NCI-H524 (cell line): ENCODE measurements at regions not wholly inside any gene's neighbourhood (a gene's known extent, or its start where the extent isn't known, plus 50 kb on each side); places are given as distances from the start of the nearest gene placed in this dataset.
"Not testable (repeated sequence)": the region's sequence is repeated elsewhere in the genome, so short reads cannot be mapped to it uniquely, and the experiment has no call there.

ENCODE experiments used
- DNase-seq, 2 experiments: peaks; one replicate each; lab custom pipeline; 2025; lab: John Stamatoyannopoulos, UW

DNA sequence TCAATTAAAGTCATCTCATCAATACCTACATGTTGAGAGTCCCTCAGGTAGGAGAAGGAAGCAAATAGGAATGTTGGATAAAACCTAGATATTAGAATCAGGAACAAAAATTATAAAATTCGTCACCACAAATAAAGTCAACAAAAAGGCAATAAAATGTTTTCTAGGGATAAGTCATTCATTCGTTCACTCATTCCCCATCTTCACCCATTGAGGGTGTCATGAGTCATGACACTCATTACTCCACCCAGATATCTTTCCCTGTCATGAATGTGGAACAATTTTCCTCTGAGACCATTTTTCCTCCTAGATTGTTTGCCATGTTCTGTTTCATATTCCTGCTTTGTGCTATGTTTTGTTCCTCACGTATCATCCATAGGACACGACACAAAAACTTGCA is 50.9 kb upstream of the OLIG3 start:
- DNase-seq = no peak

DNA sequence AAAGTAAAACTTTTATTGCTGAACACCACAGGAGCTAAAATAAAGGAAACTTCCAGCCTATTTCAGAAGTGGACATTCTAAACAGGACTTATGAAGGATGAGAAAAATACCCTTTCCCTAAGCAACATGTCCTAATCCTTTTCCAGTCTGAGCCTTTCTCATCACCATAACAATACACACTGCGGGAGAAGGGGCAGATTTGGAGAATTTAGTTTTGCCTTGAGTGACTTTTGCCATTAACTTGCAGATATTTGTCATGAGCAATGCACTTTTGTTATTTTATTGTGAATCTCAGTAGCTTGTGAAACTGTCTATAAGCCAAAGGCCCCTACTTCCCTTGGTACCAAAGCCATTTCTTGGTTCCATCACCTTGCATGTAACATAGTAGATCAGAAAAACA is 53.0 kb upstream of the OLIG3 start:
- no peak for DNase-seq

DNA sequence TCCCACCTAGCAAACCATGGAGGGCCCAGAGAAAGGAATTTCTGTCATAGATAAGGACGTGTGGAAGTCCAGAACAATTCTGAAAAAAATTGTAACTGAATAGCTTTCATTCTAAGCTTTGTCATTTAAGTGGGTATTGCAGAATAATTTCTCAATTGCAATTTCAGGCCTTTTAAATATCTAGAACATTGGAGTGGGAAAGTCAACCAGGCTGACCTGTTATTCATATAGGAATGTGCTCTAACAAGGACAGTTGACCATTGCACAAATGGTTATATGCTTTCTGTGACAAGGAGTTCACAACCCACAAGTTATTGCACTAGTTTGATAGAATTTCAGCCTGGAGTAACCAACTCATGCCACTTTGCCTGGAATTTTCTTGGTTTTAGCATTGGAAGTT is 53.4 kb upstream of the OLIG3 start:
- no peak for DNase-seq

DNA sequence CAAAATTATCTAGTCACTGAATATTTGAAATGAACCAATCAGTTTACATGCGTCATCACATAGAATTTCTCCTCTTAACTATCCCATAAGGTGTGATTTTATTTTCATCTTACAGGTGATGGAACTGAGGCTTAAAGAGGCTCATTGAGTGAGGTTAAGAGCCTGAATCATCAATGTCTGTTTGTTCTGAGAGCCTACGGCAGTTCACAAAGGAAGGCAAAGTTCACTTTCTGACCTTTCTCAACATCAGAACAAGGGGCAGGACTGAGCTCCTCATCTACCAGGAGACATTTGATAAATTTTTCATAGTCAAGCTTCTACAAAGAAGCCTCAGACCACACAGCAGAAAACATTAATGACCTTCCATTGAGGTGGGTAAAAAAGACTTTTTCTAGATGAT is 54.9 kb upstream of the OLIG3 start:
- DNase-seq = no peak

DNA sequence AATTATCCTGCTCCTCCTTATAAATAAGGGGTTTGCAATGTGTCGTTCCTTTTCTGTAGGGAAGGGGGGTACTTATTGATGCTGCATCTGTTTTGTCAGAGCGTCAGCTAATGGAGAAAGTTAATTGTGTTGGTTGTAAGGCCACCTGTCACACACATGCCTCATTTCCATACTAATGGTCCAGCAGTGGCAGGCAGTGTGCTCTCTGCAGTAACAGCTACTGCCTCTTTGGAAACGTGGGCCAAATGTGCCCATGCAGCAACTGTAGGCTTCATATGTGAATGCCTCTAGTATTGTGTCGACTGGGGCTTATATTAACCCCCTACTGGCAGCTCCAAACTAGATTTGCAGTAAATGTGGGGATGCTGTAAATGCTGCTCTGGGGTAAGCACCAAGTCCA is 56.3 kb upstream of the OLIG3 start:
- peak; percentile 95 to 98 for DNase-seq

DNA sequence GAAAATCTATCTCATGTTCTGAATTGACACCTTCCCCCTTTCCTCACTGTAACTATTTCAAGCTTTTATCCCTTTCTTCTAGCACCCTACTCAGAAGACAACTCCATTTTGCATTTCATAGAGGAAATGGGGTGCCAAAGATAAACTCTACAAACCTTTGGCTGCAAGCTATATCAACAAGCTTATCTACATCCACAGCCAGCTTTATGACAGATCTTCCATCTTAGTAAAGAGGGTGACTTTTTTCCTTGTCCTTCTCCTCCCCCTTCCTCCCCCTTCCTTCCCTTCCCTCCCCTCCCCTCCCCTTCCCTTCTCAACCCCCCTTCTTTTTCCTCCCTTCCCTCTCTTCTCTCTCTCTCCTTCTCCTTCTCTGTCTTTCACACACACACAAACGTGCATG is 58.0 kb upstream of the OLIG3 start:
- no peak for DNase-seq

DNA sequence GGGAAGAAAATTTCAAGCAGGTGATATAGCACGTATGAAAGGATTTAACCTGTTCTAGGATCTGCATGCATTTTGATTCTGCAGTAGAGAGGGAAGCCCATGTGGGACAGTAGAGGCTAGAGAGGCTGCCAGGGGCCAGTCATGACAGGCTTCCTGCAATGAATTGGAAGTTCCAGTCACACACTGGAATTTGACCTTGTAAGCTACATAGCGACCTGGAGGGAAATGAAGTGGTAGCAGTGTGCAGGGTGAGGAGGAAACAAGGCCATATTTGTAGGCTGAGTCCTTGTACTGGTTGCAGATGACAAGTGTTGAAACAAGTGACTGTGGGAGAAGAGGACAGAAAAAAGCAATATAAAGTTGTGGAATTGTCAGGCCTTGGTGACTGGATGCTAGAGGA is 58.6 kb upstream of the OLIG3 start:
- no peak for DNase-seq

DNA sequence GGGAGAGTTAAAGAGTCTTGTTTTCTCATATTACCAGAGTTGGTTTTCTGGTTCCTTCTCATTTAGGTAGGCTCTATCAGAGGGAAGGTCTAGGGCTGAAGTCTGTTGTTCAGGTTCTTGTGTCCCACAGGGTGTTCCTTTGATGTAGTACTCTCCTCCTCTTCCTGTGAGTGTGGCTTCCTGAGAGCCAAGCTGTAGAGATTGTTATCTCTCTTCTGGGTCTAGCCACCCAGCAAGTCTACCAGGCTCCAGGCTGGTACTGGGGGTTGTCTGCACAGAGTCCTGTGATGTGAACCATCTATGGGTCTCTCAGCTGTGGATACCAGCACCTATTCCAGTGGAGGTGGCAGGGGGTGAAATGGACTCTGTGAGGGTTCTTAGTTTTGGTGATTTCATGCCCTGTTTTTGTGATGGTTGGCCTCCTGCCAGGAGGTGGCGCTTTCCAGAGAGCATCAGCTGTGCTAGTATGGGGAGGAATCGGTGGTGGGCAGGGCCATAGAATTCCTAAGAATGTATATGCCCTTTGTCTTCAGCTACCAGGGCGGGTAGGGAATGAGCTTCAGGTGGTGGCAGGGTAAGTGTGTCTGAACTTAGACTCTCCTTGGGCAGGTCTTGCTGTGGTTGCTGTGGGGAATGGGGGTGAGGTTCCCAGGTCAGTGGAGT is 65.5 kb upstream of the OLIG3 start:
- not testable (repeated sequence) for DNase-seq

DNA sequence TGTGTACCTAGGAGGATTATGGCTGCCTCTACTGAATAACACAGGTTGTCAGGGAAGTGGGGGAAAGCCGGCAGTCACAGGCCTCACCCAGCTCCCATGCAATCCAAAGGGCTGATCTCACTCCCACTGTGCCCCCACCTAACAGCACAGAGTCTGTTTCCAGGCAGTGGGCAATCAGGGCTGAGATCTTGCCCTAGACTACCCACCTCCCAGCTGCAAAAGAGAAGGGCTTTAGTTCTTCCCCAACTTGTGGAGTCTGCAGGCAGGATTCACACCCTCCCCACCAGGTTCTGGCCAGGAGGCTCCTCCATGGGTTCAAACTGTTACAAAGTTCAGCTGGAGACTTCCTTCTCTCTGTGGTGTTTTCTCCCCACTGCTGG is 66.0 kb upstream of the OLIG3 start:
- DNase-seq = no peak

DNA sequence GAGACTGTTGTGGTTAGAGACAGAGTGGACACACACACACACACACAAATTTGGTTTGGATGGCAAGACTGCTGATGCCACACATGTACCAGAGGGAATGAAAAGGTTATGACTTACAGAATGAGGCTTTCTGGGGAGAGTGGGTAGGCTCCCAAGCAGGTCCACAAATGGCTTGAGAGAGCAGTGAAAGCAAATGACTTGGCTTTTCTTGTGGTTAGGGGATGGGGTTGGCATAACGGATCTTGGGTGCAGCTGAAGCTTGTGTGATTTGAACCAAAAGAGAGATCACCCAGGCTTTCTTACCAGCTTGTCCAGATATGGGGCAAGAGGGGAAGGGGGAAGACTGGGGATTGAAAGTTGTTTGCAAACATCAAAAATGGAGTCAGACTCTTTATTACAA is 73.9 kb upstream of the OLIG3 start:
- DNase-seq = no peak

DNA sequence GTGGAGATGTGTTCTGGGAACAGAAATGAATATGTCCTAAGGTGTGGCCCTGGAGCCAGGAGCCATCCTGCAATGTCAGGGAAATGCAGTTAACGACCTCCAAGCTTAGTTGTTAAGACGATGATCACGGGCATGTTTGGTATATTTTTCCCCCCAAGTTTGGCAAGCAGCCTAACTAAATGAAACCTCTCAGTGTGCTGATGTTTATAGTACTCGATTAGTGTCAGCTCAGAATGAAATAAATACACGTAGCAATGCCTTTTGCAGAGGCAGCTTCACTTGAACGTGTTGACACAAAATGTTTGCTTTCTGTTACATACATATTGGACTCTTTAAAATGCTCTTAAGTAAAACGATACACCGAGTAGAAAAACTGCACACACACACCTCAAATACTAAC is 76.2 kb upstream of the OLIG3 start:
- DNase-seq = no peak

DNA sequence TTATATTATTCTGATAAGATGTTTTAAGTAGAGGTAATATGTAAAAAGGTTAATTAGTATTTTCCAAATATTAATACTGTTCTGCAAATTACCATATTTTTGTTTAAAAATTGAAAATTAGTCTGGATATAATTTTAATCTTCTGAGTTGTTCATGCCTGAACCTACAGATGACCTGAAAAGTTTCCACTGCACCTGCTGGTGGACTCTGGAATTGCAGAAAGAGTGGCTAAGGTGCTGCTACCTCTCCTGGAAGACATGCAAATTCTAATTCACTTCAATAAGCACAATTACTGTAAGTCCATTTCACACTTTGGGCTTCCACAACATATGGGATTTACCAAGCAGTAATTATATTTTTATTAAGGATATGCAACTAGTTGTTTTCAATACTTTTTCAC is 77.7 kb upstream of the OLIG3 start:
- DNase-seq = peak; percentile 10 to 49

DNA sequence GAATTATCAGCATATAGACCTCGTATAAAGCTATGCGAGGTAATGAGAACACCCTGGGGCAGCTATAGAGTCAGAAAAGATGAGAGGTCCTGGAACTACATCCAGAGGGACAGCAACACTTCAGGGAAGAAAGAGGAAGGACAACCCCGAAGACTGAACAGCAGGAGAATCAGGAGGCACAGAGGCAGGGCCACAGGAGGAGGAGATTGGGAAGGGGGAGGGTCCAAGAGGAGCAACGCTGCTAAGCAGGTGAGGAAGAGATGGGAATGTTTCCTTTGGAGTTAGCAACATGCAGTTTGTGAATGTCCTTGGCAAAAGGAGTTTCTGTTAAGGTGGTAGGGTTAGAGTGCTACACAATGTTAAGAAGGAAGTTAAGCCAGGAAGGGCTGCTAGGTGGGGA is 79.5 kb upstream of the OLIG3 start:
- DNase-seq = no peak

DNA sequence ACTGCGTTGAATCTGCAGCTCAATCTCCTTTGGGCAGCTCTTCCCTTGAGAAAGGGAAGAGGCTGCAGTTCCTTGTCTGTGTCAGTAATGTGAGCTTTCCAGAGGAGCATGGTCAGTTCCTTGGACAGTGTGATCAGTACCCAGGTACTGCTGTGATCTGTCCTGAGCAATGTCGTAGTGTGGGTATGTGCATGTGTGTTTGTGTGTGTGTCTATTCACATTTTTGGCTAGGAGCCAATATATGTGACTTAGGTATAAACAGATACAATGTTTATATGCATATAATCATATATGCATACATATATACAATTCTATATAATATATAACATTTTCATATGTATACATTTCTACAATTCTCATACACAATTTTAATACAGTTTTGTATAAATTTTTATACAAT is 85.4 kb upstream of the OLIG3 start:
- no peak for DNase-seq

DNA sequence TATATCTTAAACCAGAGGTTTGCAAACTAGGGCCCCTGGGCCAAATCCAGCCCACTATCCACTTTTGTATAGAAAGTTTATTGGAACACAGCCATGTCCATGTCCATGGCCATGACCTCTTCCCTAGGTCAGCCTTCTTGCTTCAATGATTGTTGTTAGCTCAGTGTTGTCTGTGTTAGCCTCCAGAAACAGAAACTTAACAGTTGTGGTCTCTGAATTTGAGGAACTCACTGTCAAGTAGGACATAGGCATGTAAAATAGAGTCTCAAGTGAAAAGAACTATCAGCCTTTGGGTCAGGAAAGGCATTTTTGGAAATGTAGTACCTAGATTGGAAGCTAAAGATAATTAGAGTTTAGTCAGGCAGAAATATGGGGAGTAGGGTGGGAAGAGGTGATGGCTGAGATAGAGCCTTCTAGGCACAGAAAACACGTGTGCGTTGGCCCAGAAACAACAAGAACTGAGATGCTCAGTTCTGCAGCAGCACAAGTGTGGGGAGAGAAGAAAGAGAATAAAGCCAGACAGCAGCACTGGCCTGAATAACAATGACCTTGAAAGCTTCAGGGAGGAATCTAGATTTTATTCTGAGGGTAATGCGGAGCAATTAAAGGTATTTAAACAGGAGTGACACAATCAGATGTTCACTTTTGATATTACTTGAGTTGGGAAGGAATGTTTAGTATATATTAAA is 87.0 kb upstream of the OLIG3 start:
- DNase-seq = no peak

DNA sequence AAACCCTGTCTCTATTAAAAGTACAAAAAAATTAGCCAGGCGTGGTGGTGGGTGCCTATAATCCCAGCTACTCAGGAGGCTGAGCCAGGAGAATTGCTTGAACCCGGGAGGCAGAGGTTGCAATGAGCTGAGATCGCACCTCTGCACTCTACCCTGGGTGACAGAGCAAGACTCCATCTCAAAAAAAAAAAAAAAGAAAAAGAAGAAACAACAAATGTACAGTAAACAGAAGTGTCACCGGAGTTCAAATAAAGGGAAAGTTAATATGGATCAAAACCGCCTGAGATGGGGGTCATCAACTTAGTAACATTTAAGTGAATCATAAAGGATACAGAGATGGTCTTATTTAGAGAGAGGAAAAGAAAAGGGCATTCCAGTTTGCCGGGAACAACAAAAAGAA is 89.3 kb upstream of the OLIG3 start:
- DNase-seq = not testable (repeated sequence)

DNA sequence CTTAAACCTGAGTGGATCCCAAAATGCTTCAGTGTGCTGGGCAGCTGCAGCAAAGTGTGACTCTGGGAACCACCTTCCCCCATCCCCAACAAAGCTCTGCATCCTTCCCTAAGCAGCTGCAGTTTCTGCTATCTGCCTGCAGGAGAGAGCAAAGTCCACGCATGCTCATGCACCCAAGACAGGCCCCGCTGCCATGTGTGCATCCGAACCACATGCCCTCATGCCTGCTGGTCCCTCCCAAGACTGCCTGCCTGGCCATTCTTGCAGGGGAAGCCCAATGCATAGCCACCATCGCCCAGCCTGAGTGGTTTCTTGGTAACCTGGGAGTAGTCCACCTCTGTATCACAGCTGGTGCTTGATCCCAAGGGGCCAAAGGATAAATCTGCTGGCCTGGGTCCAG is 94.3 kb upstream of the OLIG3 start:
- no peak for DNase-seq

DNA sequence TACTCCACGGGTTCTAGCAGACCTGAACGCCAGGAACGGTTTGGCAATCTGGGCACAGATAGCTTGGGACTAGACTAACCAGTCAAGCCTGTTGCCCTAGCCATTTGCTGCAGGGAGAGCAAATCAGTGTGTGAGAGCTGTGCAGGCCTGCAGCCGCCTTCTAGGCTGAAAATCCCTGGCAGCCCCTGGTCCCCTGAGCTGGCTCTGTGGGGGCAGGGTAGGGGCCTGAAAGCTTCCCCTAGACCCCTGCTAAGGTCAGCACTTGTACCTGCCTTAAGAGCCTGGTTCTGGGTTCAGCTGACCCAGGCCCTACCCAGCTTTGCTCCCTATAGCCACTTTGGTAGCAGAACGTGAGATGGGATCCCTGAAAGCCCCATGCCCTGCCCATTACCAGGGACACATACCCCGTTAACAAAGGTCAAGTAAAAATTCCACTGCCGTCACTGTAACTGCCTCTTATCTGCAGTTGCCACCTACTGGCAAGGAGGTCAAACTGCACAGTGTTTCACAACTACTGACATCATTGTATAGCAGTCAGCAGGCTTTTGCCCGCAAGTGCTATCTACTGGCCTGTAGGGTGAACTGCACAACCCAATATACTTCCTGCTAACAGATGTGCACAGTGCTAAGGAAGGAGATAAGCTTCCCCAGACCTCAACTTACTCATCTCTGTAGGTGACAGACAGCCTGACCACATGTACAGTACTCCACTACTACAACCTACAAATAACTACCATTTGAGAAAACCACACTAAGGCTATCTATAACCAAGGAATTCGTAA is 95.1 kb upstream of the OLIG3 start:
- peak; percentile 73 to 93 for DNase-seq

DNA sequence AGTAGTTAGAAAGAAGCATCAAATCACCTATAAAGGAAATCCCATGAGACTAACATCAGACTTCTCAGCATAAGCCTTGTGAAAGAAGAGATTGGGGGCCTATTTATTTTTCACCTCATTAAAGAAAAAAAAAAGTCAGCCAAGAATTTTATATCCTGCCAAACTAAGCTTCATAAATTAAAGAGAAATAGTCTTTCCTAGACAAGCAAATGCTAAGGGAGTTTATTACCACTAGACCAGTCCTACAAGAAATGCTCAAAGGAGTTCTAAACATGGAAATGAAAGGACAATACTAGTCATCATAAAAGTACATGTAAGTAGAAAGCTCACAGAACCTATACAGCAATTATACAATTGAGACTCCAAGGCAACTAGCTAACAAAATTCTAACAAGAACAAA is 96.5 kb upstream of the OLIG3 start:
- no peak for DNase-seq

DNA sequence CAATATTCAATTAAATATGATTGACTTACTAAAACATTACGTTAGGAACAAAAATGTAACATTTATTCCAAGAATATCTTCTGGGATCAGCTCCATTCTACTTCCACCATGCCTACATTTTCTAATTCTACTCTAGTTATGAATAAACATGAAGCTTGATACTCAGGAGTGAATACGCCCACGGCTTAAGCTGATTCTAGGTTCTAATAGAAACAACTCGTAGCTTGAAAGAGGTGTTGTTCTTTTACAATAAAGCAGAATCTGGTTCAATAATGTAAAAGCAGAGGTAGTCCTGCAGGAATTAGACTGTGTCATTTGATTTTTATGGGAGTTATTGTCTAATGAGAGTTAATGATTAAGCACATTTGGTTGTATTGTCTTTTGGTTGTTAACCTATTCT is 107.3 kb upstream of the OLIG3 start:
- peak in 1 of 2 experiments; percentile 10 for DNase-seq

DNA sequence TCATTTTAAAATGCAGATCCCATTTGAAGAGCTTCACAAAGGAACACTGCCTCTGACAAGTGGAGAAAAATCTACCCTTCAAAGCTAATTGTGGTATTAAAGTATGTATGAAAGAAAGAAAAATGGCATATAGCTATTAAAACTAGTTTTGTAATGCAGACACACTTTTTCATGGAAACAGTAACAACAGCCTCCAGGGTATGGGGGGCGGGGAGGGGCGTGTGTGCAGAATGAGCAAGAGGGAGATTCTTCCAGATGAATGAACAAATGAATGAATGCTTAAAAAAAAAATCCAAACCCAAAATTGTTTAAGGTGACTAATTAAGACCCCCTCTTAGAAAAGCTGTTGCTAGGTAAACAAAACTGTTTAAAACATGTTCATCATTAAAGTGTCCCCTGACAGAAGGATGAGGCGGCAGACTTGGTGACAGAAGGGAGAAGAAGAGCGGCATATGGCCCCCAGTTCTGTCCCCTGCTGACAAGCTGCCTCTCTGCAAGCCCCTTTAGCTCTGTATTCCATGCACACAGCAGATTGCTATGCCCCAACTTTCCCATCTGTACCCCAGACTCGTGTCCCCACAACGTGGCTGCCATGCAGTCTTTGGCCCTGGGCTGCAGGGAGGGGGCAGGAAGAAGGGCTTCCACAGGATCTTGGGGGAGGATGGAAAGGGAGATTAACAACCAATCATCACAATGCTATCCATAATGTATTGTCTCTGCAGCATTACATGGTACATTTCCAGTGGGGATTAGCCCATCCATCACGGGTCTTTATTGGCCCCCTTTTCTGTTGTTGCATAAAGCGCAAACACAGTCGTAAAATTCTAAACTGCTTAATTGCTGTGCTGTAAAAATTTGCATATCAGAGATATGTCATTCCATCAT is 108.4 kb upstream of the OLIG3 start:
- peak; percentile 95 to 98 for DNase-seq

DNA sequence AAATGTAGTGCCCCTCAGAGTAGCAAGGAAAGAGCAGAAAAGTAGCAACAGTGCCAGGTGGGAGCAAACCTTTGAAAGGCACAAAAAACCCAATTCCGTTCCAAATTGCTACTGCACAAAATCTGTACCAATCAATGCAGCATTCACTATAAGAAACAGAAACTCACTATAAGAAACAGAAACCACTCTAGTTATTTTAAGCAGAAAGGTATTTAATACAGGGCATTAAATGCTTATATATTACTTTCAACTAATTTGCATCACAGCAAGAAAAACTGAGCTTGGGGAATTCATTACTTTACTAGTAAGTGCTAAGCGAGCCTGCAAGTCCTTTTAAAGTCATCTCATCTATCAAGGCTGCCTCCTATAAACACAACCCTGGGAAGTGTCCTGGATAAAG is 116.5 kb upstream of the OLIG3 start:
- DNase-seq = no peak
